Stimulated activated CD4-positive, alpha-beta T cell treated with anti-CD3 and anti-CD28 coated beads, Interleukin-1b, Interleukin-23, amount 100 ng/mL, for 1 hour (primary cell): ENCODE measurements at regions not wholly inside any gene's neighbourhood (a gene's known extent, or its start where the extent isn't known, plus 50 kb on each side); places are given as distances from the start of the nearest gene placed in this dataset.
"Not testable (repeated sequence)": the region's sequence is repeated elsewhere in the genome, so short reads cannot be mapped to it uniquely, and the experiment has no call there.

ENCODE experiments used
- DNase-seq, 2 donors: peaks; one replicate each; pipeline ENCODE4 v3.0.0-alpha.2; 2020; ENCODE audit warnings: low read depth in 2 of 2

- no peak for DNase-seq
These were observed 111.6 kb upstream of the KLF14 start for GRCh38 chr7:130845581-130846085.

GRCh38 chr7:130849604-130850003 lies 115.6 kb upstream of the KLF14 start:
- DNase-seq, result no peak

- DNase-seq, result no peak
These were observed 116.9 kb upstream of the KLF14 start for GRCh38 chr7:130850956-130851355.

- no peak for DNase-seq
These were observed 118.9 kb upstream of the KLF14 start for GRCh38 chr7:130852867-130853266.

GRCh38 chr7:130853503-130854279 lies 119.7 kb upstream of the KLF14 start:
- DNase-seq, result no peak

GRCh38 chr7:130854481-130854880 lies 120.5 kb upstream of the KLF14 start:
- DNase-seq, result no peak

GRCh38 chr7:130856866-130857265 lies 122.9 kb upstream of the KLF14 start:
- no peak for DNase-seq

- DNase-seq, result not testable (repeated sequence)
These were observed 126.8 kb upstream of the KLF14 start for GRCh38 chr7:130860832-130861231.

- DNase-seq, result no peak
These were observed 131.6 kb upstream of the KLF14 start for GRCh38 chr7:130865408-130866236.

GRCh38 chr7:130867039-130867438 lies 133.0 kb upstream of the KLF14 start:
- DNase-seq, result no peak

GRCh38 chr7:130867581-130868136 lies 133.7 kb upstream of the KLF14 start:
- DNase-seq, result no peak

GRCh38 chr7:130868139-130868538 lies 134.1 kb upstream of the KLF14 start:
- DNase-seq, result no peak

GRCh38 chr7:130869918-130870317 lies 135.9 kb upstream of the KLF14 start:
- no peak for DNase-seq

GRCh38 chr7:130872341-130872740 lies 138.3 kb upstream of the KLF14 start:
- DNase-seq, result no peak

- no peak for DNase-seq
These were observed 138.9 kb upstream of the KLF14 start for GRCh38 chr7:130872756-130873448.

GRCh38 chr7:130874071-130874915 lies 140.3 kb upstream of the KLF14 start:
- no peak for DNase-seq

- DNase-seq, result no peak
These were observed 141.3 kb upstream of the KLF14 start for GRCh38 chr7:130875265-130875741.

- no peak for DNase-seq
These were observed 141.9 kb upstream of the KLF14 start for GRCh38 chr7:130875901-130876300.

GRCh38 chr7:130877236-130877990 lies 143.4 kb upstream of the KLF14 start:
- no peak for DNase-seq

GRCh38 chr7:130877991-130878305 lies 143.9 kb upstream of the KLF14 start:
- DNase-seq, result no peak
